GM12892 (cell line): ENCODE measurements at regions not wholly inside any gene's neighbourhood (a gene's known extent, or its start where the extent isn't known, plus 50 kb on each side); places are given as distances from the start of the nearest gene placed in this dataset.

Source experiments
- POLR2A ChIP-seq: IDR thresholded peaks from 2 replicates; pipeline ENCODE4 v1.6.1; 2011; ENCODE audit warnings: low read depth, low read length, control low read depth
- POLR2AphosphoS5 ChIP-seq: IDR thresholded peaks from 2 replicates; pipeline ENCODE4 v1.6.1; 2011; ENCODE audit warnings: low read depth, low read length, control low read depth

- TF ChIP-seq POLR2AphosphoS5 (no peak), POLR2A (no peak)
These were observed 1150.8 kb upstream of the FANCL start for GRCh38 chr2:59391896-59392295.
